PC-3 (cell line): ENCODE measurements at regions not wholly inside any gene's neighbourhood (a gene's known extent, or its start where the extent isn't known, plus 50 kb on each side); places are given as distances from the start of the nearest gene placed in this dataset.

Experiments used
- CTCF ChIP-seq: fragments of 300-600 bp; sonication (generic); conservative IDR thresholded peaks from 2 replicates; pipeline ENCODE4 v1.5.1; 2017; ENCODE audit warnings: antibody characterized with exemption, low read depth, mild to moderate bottlenecking, low read length
- EZH2 ChIP-seq: fragments of 300-600 bp; sonication (generic); IDR thresholded peaks from one replicate; pipeline ENCODE4 v1.6.1; 2017; ENCODE audit warnings: antibody characterized with exemption, mild to moderate bottlenecking, low read length; ENCODE audit not compliant: unreplicated experiment
- EZH2phosphoT487 ChIP-seq: fragments of 300-600 bp; sonication (generic); IDR thresholded peaks from 2 replicates; pipeline ENCODE4 v1.6.1; 2018; ENCODE audit warnings: mild to moderate bottlenecking, antibody characterized with exemption, low read length, borderline replicate concordance

GRCh38 chr16:26791169-26791568 is 275.6 kb upstream of the C16orf82 start:
- no peak for TF ChIP-seq EZH2phosphoT487
- no peak for TF ChIP-seq CTCF
- no peak for TF ChIP-seq EZH2
